ENCODE measurements at regions not wholly inside any gene's neighbourhood (a gene's known extent, or its start where the extent isn't known, plus 50 kb on each side); places are given as distances from the start of the nearest gene placed in this dataset.

DNA sequence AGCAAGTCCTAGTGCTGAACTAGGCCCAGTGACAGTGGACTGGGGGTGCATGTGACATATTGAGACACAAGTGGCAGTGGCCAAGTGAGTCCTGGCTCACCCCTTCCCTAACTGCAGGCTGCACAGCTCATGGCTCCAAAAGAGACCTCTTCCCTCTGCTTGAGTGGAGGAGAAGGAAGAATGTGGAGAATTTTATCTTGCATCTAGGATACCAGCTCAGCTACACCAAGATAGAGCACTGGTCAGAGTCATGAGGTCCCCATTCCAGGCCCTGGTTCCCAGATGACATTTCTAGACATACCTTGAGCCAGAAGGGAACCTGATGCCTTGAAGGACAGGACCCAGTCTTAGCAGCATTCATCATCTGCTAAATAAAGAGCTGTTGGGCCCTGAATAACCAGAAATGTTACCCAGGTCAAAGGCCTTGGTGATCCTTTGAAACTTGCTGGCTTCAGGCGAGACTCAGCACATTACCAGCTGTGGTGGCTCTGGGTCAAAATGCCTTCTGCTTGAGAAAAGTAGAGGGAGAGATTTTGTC lies 114.5 kb downstream of the CDC14C start:
- Histone ChIP-seq H3K27me3 (ENCODE audit: control insufficient read depth, insufficient read depth, low read length, poor library complexity, severe bottlenecking) (no peaks in the 10 kb centered on the region), H3K4me3 (ENCODE audit: insufficient read depth, low read depth, low read length) (no peak overlapping the region), H3K36me3 (ENCODE audit: control insufficient read depth, insufficient read depth, low read length) (no peaks in the 10 kb centered on the region), H3K4me1 (ENCODE audit: control insufficient read depth, insufficient read depth, low read length) (peaks cover 12% of the 10 kb centered on the region), H3K27ac (ENCODE audit: insufficient read depth, low read depth, low read length, poor library complexity, severe bottlenecking) (no peak overlapping the region), H3K9me3 (ENCODE audit: control insufficient read depth, low read length) (no peaks in the 10 kb centered on the region)
- 91 to 94% methylated on average over 1 of the region's 1 CpG for WGBS, 2 experiments

DNA sequence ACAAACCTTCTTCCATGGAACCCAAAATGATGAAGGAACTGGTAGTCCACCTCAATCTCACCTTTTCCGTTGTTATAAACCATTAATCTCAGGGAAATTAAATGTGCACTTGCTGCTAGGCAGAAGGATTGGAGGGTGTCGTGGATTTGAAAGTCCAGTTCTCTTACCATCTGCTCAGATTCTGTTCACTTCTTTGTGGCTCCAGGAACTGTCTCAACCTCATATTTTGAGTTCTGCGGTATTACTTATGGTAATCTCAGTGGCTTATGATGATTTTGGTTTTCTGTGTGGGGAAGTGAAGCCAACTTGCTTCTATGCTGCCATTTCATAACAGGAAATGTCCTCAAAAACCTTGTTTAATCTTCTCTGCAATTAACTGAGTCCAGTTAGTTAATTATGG lies 136.4 kb downstream of the CDC14C start:
- Histone ChIP-seq H3K9me3 (ENCODE audit: control insufficient read depth, low read length) (no peaks in the 10 kb centered on the region), H3K27me3 (ENCODE audit: control insufficient read depth, insufficient read depth, low read length, poor library complexity, severe bottlenecking) (no peaks in the 10 kb centered on the region), H3K4me3 (ENCODE audit: insufficient read depth, low read depth, low read length) (no peak overlapping the region), H3K27ac (ENCODE audit: insufficient read depth, low read depth, low read length, poor library complexity, severe bottlenecking) (no peak overlapping the region), H3K4me1 (ENCODE audit: control insufficient read depth, insufficient read depth, low read length) (no peaks in the 10 kb centered on the region), H3K36me3 (ENCODE audit: control insufficient read depth, insufficient read depth, low read length) (no peaks in the 10 kb centered on the region)
- 90 to 100% methylated on average over 3 of the region's 3 CpGs for WGBS, 2 experiments

DNA sequence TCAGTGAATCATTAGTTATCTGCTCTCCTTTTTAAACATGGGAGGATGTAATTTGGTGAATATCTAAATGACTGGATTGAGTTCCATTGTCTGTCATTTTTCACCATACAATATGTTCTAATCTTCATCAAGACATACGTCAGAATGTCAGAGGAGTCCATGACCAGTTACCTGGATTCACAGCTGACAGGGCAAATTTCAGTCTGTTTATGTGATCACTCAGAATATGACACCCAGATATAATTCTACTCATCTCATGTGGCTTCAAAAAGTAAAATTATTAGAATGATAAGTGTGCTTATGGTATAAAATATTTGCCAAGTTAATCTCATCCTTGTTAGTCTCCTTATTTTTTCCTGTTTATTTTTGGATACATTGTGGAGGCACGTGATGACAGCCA lies 150.2 kb downstream of the CDC14C start:
- Histone ChIP-seq H3K4me3 (ENCODE audit: insufficient read depth, low read depth, low read length) (no peak overlapping the region), H3K36me3 (ENCODE audit: control insufficient read depth, insufficient read depth, low read length) (no peaks in the 10 kb centered on the region), H3K4me1 (ENCODE audit: control insufficient read depth, insufficient read depth, low read length) (no peaks in the 10 kb centered on the region), H3K27me3 (ENCODE audit: control insufficient read depth, insufficient read depth, low read length, poor library complexity, severe bottlenecking) (no peaks in the 10 kb centered on the region), H3K9me3 (ENCODE audit: control insufficient read depth, low read length) (no peaks in the 10 kb centered on the region), H3K27ac (ENCODE audit: insufficient read depth, low read depth, low read length, poor library complexity, severe bottlenecking) (no peak overlapping the region)
- WGBS, 2 experiments: 95% methylated on average over 2 of the region's 2 CpGs

DNA sequence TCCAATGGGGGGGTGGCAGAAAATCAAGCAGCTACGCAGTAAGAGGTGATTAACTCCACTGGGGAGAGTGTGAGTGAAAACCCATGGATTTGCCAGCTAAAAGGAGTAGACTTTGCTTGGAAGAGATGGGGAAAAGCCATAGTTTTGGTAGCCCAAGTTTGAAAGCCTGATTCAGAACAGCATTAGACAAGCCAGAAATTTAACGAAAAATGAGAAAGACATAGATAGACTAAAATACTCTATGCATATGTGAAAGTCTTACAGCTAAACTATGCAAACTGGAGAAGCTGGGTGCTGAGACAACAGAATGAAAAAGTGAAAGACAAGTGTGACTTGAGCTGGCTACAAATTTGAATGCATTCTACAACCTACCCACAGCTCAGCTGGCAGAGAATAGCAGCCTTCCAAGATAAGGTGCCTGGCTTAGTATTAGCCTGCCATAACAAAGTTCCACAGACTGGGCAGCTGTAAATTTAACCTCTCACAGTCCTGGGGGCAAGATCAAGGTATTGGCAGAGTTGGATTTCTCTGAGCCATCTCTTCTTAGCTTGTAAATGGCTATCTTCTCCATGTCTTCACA lies 156.6 kb downstream of the CDC14C start:
- Histone ChIP-seq H3K27me3 (ENCODE audit: control insufficient read depth, insufficient read depth, low read length, poor library complexity, severe bottlenecking) (no peaks in the 10 kb centered on the region), H3K36me3 (ENCODE audit: control insufficient read depth, insufficient read depth, low read length) (no peaks in the 10 kb centered on the region), H3K4me3 (ENCODE audit: insufficient read depth, low read depth, low read length) (no peak overlapping the region), H3K27ac (ENCODE audit: insufficient read depth, low read depth, low read length, poor library complexity, severe bottlenecking) (no peak overlapping the region), H3K4me1 (ENCODE audit: control insufficient read depth, insufficient read depth, low read length) (no peaks in the 10 kb centered on the region), H3K9me3 (ENCODE audit: control insufficient read depth, low read length) (no peaks in the 10 kb centered on the region)
- WGBS, 2 experiments: 88 to 99% methylated on average over 2 of the region's 2 CpGs

GRCh38 chr7:49088017-49088416 lies 163.7 kb downstream of the CDC14C start:
- Histone ChIP-seq H3K9me3 (ENCODE audit: control insufficient read depth, low read length) (no peaks in the 10 kb centered on the region), H3K4me1 (ENCODE audit: control insufficient read depth, insufficient read depth, low read length) (no peaks in the 10 kb centered on the region), H3K27me3 (ENCODE audit: control insufficient read depth, insufficient read depth, low read length, poor library complexity, severe bottlenecking) (no peaks in the 10 kb centered on the region), H3K36me3 (ENCODE audit: control insufficient read depth, insufficient read depth, low read length) (no peaks in the 10 kb centered on the region), H3K4me3 (ENCODE audit: insufficient read depth, low read depth, low read length) (no peak overlapping the region), H3K27ac (ENCODE audit: insufficient read depth, low read depth, low read length, poor library complexity, severe bottlenecking) (no peak overlapping the region)

- WGBS, 2 experiments: 25% methylated on average over 2 of the region's 2 CpGs; no CpG with 5 or more reads in 1 of the 2 experiments
- Histone ChIP-seq H3K27ac (ENCODE audit: insufficient read depth, low read depth, low read length, poor library complexity, severe bottlenecking) (no peak overlapping the region), H3K9me3 (ENCODE audit: control insufficient read depth, low read length) (no peaks in the 10 kb centered on the region), H3K36me3 (ENCODE audit: control insufficient read depth, insufficient read depth, low read length) (no peaks in the 10 kb centered on the region), H3K27me3 (ENCODE audit: control insufficient read depth, insufficient read depth, low read length, poor library complexity, severe bottlenecking) (no peaks in the 10 kb centered on the region), H3K4me3 (ENCODE audit: insufficient read depth, low read depth, low read length) (no peak overlapping the region), H3K4me1 (ENCODE audit: control insufficient read depth, insufficient read depth, low read length) (no peaks in the 10 kb centered on the region)
Observed at GRCh38 chr7:49089717-49090116, 165.4 kb downstream of the CDC14C start.

DNA sequence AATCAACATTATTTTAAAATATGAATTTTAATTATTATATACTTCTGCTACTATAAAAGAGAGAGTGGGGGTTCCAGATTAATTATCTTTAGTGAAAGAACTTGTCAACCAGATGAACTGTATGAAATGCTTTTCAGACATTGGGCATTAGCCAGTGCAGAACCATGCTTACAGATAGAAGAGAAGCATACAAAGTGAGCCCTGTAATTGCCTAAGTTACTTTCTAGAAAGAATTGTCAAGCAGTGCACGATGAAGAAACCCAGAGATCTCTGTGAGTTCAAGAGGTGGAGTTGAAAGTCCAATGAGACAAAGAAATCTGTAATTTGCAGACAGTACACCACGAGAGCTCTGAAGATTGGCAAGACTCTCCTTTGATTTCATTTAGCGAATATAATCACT lies 166.7 kb downstream of the CDC14C start:
- Histone ChIP-seq H3K4me3 (ENCODE audit: insufficient read depth, low read depth, low read length) (no peak overlapping the region), H3K4me1 (ENCODE audit: control insufficient read depth, insufficient read depth, low read length) (peaks cover 4% of the 10 kb centered on the region), H3K36me3 (ENCODE audit: control insufficient read depth, insufficient read depth, low read length) (no peaks in the 10 kb centered on the region), H3K27me3 (ENCODE audit: control insufficient read depth, insufficient read depth, low read length, poor library complexity, severe bottlenecking) (no peaks in the 10 kb centered on the region), H3K9me3 (ENCODE audit: control insufficient read depth, low read length) (no peaks in the 10 kb centered on the region), H3K27ac (ENCODE audit: insufficient read depth, low read depth, low read length, poor library complexity, severe bottlenecking) (no peak overlapping the region)
- WGBS, 2 experiments: 90 to 92% methylated on average over 3 of the region's 3 CpGs

DNA sequence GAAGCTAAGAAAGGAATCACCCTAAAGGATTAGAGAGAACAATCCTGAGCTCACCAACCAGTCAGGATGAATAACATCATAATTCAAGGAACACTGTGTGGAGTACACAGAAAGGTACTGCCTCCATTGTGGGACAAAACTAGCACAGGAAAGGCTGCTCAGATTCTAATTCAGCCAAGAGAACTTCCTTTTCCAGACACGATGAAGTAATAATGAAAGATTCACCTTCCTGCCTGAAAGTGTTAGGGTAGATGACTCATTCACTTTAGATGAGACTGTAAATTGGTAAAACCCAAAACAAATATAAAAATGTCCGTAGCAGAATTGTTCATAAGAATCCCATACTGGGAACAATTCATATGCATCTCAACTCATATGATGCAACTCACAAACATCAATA lies 167.2 kb downstream of the CDC14C start:
- 95 to 100% methylated on average over 1 of the region's 2 CpGs for WGBS, 2 experiments

GRCh38 chr7:49093218-49093617 lies 168.9 kb downstream of the CDC14C start:
- WGBS, 2 experiments: 81 to 100% methylated on average over 1 of the region's 1 CpG
- Histone ChIP-seq H3K27ac (ENCODE audit: insufficient read depth, low read depth, low read length, poor library complexity, severe bottlenecking) (no peak overlapping the region), H3K9me3 (ENCODE audit: control insufficient read depth, low read length) (no peaks in the 10 kb centered on the region), H3K27me3 (ENCODE audit: control insufficient read depth, insufficient read depth, low read length, poor library complexity, severe bottlenecking) (no peaks in the 10 kb centered on the region), H3K4me3 (ENCODE audit: insufficient read depth, low read depth, low read length) (no peak overlapping the region), H3K4me1 (ENCODE audit: control insufficient read depth, insufficient read depth, low read length) (peaks cover 4% of the 10 kb centered on the region), H3K36me3 (ENCODE audit: control insufficient read depth, insufficient read depth, low read length) (no peaks in the 10 kb centered on the region)

More for the DNA sequence above, 167.2 kb downstream of the CDC14C start:
- Histone ChIP-seq H3K27me3 (ENCODE audit: control insufficient read depth, insufficient read depth, low read length, poor library complexity, severe bottlenecking) (no peaks in the 10 kb centered on the region), H3K4me3 (ENCODE audit: insufficient read depth, low read depth, low read length) (no peak overlapping the region), H3K36me3 (ENCODE audit: control insufficient read depth, insufficient read depth, low read length) (no peaks in the 10 kb centered on the region), H3K27ac (ENCODE audit: insufficient read depth, low read depth, low read length, poor library complexity, severe bottlenecking) (no peak overlapping the region), H3K9me3 (ENCODE audit: control insufficient read depth, low read length) (no peaks in the 10 kb centered on the region), H3K4me1 (ENCODE audit: control insufficient read depth, insufficient read depth, low read length) (peaks cover 4% of the 10 kb centered on the region)

DNA sequence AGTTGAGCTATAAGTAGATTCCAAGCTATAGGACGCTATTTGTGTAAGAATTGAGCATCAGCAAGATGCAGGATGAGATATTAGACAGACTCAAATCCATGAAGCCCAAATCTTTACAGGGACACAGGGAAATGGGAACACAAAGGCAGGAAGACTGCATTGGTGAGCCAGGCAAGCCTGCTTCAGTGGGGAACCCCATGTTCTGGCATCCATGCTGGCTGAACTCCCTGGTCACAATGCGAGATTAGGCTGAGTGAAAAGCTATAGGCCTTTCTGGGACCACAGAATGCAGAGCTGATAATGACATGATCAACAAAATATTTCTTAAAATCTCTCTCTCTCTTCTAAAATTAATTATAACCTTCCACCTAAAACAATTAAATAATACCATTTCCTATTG lies 170.5 kb downstream of the CDC14C start:
- Histone ChIP-seq H3K27ac (ENCODE audit: insufficient read depth, low read depth, low read length, poor library complexity, severe bottlenecking) (no peak overlapping the region), H3K4me3 (ENCODE audit: insufficient read depth, low read depth, low read length) (no peak overlapping the region), H3K4me1 (ENCODE audit: control insufficient read depth, insufficient read depth, low read length) (peaks cover 4% of the 10 kb centered on the region), H3K9me3 (ENCODE audit: control insufficient read depth, low read length) (no peaks in the 10 kb centered on the region), H3K36me3 (ENCODE audit: control insufficient read depth, insufficient read depth, low read length) (no peaks in the 10 kb centered on the region), H3K27me3 (ENCODE audit: control insufficient read depth, insufficient read depth, low read length, poor library complexity, severe bottlenecking) (no peaks in the 10 kb centered on the region)
- WGBS, 2 experiments: 92 to 96% methylated on average over 2 of the region's 2 CpGs
